AG10803 (cell line): ENCODE measurements at regions not wholly inside any gene's neighbourhood (a gene's known extent, or its start where the extent isn't known, plus 50 kb on each side); places are given as distances from the start of the nearest gene placed in this dataset.

ENCODE experiments used
- DNase-seq: peaks from one replicate; pipeline ENCODE4 v3.0.0; 2010; ENCODE audit warnings: low read depth
- H3K4me3 ChIP-seq: 2 replicates; pipeline ENCODE4 v1.5.1; 2011; ENCODE audit warnings: mild to moderate bottlenecking, low read length, control low read depth
- TF ChIP-seq, protein P1 (sequence below): conservative IDR thresholded peaks from 2 replicates; pipeline ENCODE4 v1.5.1; 2011; ENCODE audit warnings: mild to moderate bottlenecking, low read length, control low read depth, inconsistent platforms

DNA sequence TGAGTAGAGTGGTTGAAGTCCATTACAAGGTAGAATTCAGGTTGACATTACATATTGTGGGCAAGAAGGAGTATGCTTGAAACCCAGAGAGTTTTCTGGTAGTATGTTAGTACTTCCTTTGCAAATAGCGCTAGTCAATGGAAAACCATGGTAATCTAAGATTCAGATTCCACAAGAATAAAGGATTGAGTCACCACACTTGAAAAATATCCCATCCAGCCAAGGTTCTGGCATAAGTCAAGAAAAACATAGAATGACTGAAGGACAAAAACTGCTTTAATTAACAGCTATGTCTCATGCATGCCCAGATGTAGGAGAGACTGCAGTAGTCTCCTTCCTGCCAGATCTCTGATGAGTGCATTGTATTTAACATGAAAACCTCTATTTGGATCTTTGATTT is 469.8 kb downstream of the BMP2 start:
- TF ChIP-seq, protein P1, sequence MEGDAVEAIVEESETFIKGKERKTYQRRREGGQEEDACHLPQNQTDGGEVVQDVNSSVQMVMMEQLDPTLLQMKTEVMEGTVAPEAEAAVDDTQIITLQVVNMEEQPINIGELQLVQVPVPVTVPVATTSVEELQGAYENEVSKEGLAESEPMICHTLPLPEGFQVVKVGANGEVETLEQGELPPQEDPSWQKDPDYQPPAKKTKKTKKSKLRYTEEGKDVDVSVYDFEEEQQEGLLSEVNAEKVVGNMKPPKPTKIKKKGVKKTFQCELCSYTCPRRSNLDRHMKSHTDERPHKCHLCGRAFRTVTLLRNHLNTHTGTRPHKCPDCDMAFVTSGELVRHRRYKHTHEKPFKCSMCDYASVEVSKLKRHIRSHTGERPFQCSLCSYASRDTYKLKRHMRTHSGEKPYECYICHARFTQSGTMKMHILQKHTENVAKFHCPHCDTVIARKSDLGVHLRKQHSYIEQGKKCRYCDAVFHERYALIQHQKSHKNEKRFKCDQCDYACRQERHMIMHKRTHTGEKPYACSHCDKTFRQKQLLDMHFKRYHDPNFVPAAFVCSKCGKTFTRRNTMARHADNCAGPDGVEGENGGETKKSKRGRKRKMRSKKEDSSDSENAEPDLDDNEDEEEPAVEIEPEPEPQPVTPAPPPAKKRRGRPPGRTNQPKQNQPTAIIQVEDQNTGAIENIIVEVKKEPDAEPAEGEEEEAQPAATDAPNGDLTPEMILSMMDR, result no peak
- no peak for DNase-seq
- H3K4me3 ChIP-seq, result no peak overlapping the region

DNA sequence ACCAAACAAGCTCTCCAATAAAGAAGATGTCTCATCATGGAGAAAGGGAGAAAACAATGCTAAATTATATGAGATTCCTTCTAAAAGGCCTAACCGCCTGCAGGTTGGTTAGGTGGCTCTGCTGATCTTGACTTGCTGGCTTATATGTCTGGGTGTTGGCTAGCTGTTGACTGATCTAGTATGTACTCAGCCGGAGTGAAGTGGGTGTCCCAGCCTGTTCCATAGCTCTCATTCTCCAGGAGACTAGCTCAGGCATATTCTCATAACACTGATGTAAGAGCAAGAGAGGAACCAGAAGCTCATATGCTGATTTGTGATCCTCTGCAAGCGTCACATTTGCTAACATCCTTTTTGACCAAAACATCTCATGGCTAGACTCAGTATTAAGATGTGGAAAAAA is 473.0 kb downstream of the BMP2 start:
- no peak for DNase-seq
- H3K4me3 ChIP-seq, result no peak overlapping the region
- TF ChIP-seq, protein P1, result no peak

DNA sequence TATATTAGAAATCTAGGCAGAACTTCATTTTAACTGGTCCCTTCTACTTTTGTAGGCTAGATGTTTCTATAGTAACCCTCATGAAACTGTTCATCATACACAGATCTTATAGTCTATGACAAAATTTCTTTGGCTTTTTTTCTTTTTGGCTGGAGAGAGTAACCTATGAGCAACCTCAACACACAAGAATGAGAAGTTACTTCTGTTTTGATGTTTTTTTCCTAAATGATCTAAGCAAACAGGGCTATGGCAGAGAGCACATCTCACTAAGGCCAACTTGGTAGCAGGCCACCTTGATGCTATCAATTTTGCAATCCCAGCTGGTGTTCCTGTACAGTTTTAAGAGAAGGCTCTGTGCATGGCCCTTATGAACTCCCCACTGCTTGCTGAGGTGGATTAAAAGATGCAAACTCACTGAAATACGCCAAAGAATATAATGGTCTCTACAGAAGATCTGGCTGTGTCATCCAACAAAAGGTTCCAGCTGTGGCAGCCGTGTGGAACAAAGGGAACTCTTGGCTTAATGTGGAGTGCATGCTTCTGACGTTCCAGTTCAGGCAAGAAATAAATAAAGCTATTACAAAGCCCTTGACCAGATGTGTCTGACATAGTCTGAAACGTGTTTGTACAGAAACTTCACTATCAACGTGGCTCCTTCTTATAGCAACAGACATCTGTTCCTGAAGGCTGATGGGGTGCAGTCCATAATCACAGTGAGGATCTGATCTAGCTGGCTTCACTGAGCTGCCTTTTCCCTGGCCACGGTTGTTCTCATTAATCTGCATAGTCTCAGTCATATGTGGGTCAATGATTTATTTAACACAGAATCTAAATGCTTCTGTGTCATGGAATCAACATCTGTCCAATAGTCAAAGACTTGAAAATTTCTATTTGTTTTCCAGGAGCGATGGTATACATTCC is 481.1 kb downstream of the BMP2 start:
- no peak for DNase-seq
- TF ChIP-seq, protein P1, result no peak
- no peak overlapping the region for H3K4me3 ChIP-seq

DNA sequence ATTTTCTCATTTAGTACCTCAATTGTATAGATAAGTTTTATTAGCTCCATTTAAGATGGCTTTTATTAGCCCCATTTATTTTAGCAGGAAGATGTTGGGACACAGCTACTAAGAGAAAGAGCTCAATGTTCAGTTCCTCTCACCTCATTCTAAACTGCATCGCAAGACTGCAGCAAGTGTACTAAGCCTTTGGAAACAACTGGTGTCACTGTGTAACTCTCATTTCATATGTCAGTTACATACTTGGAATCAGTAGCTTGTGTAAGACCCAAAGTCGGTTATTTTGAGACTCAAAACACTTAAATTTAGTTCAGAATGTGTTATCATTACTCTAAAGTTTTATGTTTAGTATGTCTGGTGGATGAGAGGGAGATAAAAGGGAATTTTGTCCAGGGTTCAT is 482.9 kb downstream of the BMP2 start:
- H3K4me3 ChIP-seq, result no peak overlapping the region
- TF ChIP-seq, protein P1, result no peak
- no peak for DNase-seq

DNA sequence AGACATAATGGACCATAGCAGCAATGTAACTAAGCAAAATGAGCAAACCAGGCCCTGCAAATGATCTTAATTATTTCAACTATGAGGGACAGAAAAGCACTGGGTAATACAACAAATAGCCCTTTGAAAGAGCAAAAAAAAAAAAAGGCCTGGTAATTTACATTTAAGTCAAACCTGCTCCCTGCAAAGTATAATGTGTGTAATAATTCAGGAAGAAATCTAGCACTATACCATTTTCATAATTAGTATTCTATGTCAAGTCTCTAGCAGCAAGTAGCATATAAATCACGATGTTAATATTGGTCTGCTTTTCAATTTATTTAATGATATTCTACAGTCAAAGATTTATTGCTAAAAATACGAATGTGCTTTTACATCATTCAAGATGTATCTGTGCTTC is 489.6 kb downstream of the BMP2 start:
- TF ChIP-seq, protein P1, result no peak
- no peak overlapping the region for H3K4me3 ChIP-seq
- no peak for DNase-seq

DNA sequence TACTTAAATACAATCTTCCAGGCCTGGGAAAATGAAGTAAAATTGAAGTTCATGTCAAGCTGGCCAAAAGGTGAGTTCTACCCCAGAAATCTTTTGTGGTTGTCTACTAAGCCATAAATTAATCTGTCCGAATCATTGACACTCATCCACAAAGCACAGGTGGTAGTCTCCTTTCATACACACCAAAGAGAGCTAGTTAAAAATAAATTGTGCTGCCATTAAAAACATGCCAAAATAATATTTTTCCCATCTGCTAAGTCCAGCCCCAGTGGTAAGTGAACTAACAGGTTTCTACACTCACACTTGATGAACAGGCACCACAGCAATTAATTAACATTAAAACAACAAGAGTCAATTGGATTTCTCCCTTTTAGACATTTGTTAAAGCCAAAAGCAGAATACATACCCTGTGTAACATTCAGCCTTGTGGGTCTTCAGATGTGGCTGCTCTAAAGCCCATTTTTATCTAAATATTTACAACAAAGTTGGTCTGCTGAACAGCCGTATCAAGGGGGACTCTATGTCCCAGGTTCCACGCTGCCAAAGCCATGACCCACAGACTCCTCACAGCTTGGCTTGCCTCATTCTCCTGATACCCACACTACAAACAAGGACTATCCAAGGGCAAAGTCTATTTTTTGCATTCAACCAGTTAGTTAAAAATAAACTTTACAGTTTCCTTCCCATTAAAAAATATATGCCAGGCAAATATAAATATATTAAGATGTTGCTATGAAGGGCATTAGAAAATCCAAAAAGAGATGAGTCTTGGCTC is 490.4 kb downstream of the BMP2 start:
- DNase-seq, result no peak
- TF ChIP-seq, protein P1, result no peak
- H3K4me3 ChIP-seq, result no peak overlapping the region
